Smooth muscle cell (in vitro differentiated cells): ENCODE measurements at regions not wholly inside any gene's neighbourhood (a gene's known extent, or its start where the extent isn't known, plus 50 kb on each side); places are given as distances from the start of the nearest gene placed in this dataset.

Experiments used
- DNase-seq: peaks from one replicate; lab custom pipeline; 2025; ENCODE audit not compliant: unreplicated experiment; lab: John Stamatoyannopoulos, UW
- H2AFZ ChIP-seq: fragments of 200-600 bp; sonication (generic); 2 replicates; pipeline ENCODE4 v1.6.0; 2016; ENCODE audit warnings: antibody characterized with exemption, low read depth, mild to moderate bottlenecking
- H3F3A ChIP-seq: fragments of 200-600 bp; sonication (generic); 2 replicates; pipeline ENCODE4 v1.6.0; 2017; ENCODE audit warnings: antibody characterized with exemption, low read depth
- H3K27ac ChIP-seq: fragments of 200-600 bp; sonication (generic); 2 replicates; pipeline ENCODE4 v1.5.1; 2016; ENCODE audit warnings: low read depth, mild to moderate bottlenecking
- H3K27me3 ChIP-seq: fragments of 200-600 bp; sonication (generic); 2 replicates; pipeline ENCODE4 v1.6.1; 2016; ENCODE audit warnings: low read depth, mild to moderate bottlenecking
- H3K36me3 ChIP-seq: fragments of 200-600 bp; sonication (generic); 2 replicates; pipeline ENCODE4 v1.5.1; 2016; ENCODE audit warnings: low read depth
- H3K4me1 ChIP-seq: fragments of 200-600 bp; sonication (generic); 2 replicates; pipeline ENCODE4 v1.5.1; 2016; ENCODE audit warnings: low read depth
- H3K4me2 ChIP-seq: fragments of 200-600 bp; sonication (generic); 2 replicates; pipeline ENCODE4 v1.6.0; 2016; ENCODE audit warnings: mild to moderate bottlenecking
- H3K4me3 ChIP-seq: fragments of 200-600 bp; sonication (generic); 2 replicates; pipeline ENCODE4 v1.5.1; 2016; ENCODE audit warnings: mild to moderate bottlenecking
- H3K79me2 ChIP-seq: fragments of 200-600 bp; sonication (generic); 2 replicates; pipeline ENCODE4 v1.6.0; 2016; ENCODE audit warnings: low read depth, mild to moderate bottlenecking
- H3K9ac ChIP-seq: fragments of 200-600 bp; sonication (generic); 2 replicates; pipeline ENCODE4 v1.6.0; 2016; ENCODE audit warnings: low read depth
- H3K9me3 ChIP-seq: fragments of 200-600 bp; sonication (generic); replicated peaks from 2 replicates; pipeline ENCODE4 v1.5.1; 2016; ENCODE audit warnings: low read depth
- H4K20me1 ChIP-seq: fragments of 200-600 bp; sonication (generic); 2 replicates; pipeline ENCODE4 v1.6.0; 2016; ENCODE audit warnings: low read depth
- CTCF ChIP-seq: fragments of 200-600 bp; sonication (generic); IDR thresholded peaks from 2 replicates; pipeline ENCODE4 v1.5.1; 2017; ENCODE audit warnings: borderline replicate concordance, mild to moderate bottlenecking, antibody characterized with exemption; ENCODE audit not compliant: insufficient read depth, poor library complexity, severe bottlenecking
- WGBS: methylation state at CpG from one replicate; pipeline ENCODE4 v1.1.7; 2016; ENCODE audit warnings: low lambda C conversion rate; 5-methylcytosine and 5-hydroxymethylcytosine counted together

GRCh38 chr12:14111230-14111865 is 129.9 kb upstream of the GRIN2B start:
- H3K27ac ChIP-seq: no peak overlapping the region
- H3K27me3 ChIP-seq: no peaks in the 10 kb centered on the region
- WGBS: 45% methylated on average over 9 of the region's 9 CpGs
- no peak for DNase-seq
- H3K79me2 ChIP-seq: no peaks in the 10 kb centered on the region
- no peak overlapping the region for H2AFZ ChIP-seq
- no peaks in the 10 kb centered on the region for H3F3A ChIP-seq
- no peak overlapping the region for H3K9ac ChIP-seq
- no peak for TF ChIP-seq CTCF
- H3K36me3 ChIP-seq: no peaks in the 10 kb centered on the region
- H4K20me1 ChIP-seq: no peaks in the 10 kb centered on the region
- no peak overlapping the region for H3K4me3 ChIP-seq
- H3K4me2 ChIP-seq: no peak overlapping the region
- H3K4me1 ChIP-seq: no peaks in the 10 kb centered on the region
- H3K9me3 ChIP-seq: no peaks in the 10 kb centered on the region

- no peak for TF ChIP-seq CTCF
- WGBS: 82% methylated on average over 1 of the region's 1 CpG
Measured at GRCh38 chr12:14113031-14113430, 131.6 kb upstream of the GRIN2B start.

GRCh38 chr12:14126692-14127091 is 145.3 kb upstream of the GRIN2B start:
- H3K4me2 ChIP-seq: no peak overlapping the region
- H3K79me2 ChIP-seq: no peaks in the 10 kb centered on the region
- H3K9me3 ChIP-seq: no peaks in the 10 kb centered on the region
- H3K27me3 ChIP-seq: no peaks in the 10 kb centered on the region
- DNase-seq: no peak
- H3K4me1 ChIP-seq: no peaks in the 10 kb centered on the region
- no peaks in the 10 kb centered on the region for H3K36me3 ChIP-seq
- no peaks in the 10 kb centered on the region for H3F3A ChIP-seq
- no peak overlapping the region for H2AFZ ChIP-seq
- no peak overlapping the region for H3K9ac ChIP-seq
- WGBS: 96% methylated on average over 2 of the region's 2 CpGs
- no peak overlapping the region for H3K27ac ChIP-seq
- H4K20me1 ChIP-seq: no peaks in the 10 kb centered on the region
- H3K4me3 ChIP-seq: no peak overlapping the region
- no peak for TF ChIP-seq CTCF

More at GRCh38 chr12:14113031-14113430, 131.6 kb upstream of the GRIN2B start:
- H3F3A ChIP-seq: no peaks in the 10 kb centered on the region
- H3K27me3 ChIP-seq: no peaks in the 10 kb centered on the region
- H4K20me1 ChIP-seq: no peaks in the 10 kb centered on the region
- H3K4me3 ChIP-seq: no peak overlapping the region
- H3K9ac ChIP-seq: no peak overlapping the region
- H3K27ac ChIP-seq: no peak overlapping the region
- no peaks in the 10 kb centered on the region for H3K36me3 ChIP-seq
- DNase-seq: no peak
- H3K9me3 ChIP-seq: no peaks in the 10 kb centered on the region
- no peaks in the 10 kb centered on the region for H3K79me2 ChIP-seq
- H3K4me1 ChIP-seq: no peaks in the 10 kb centered on the region
- no peak overlapping the region for H2AFZ ChIP-seq
- no peak overlapping the region for H3K4me2 ChIP-seq

- TF ChIP-seq CTCF: no peak
- Histone ChIP-seq H3K27ac (no peak overlapping the region), H3K4me2 (no peak overlapping the region), H3K27me3 (no peaks in the 10 kb centered on the region), H2AFZ (no peak overlapping the region), H3K9ac (no peak overlapping the region), H4K20me1 (no peaks in the 10 kb centered on the region), H3K9me3 (no peaks in the 10 kb centered on the region), H3K4me3 (no peak overlapping the region), H3K4me1 (no peaks in the 10 kb centered on the region), H3F3A (no peaks in the 10 kb centered on the region), H3K79me2 (no peaks in the 10 kb centered on the region), H3K36me3 (no peaks in the 10 kb centered on the region)
- DNase-seq: no peak
- 88% methylated on average over 12 of the region's 12 CpGs for WGBS
Measured at GRCh38 chr12:14129611-14130195, 148.3 kb upstream of the GRIN2B start.
